IMR-90 (cell line): ENCODE measurements at regions not wholly inside any gene's neighbourhood (a gene's known extent, or its start where the extent isn't known, plus 50 kb on each side); places are given as distances from the start of the nearest gene placed in this dataset.

Experiments used
- ATAC-seq: fragments of 200-7000 bp; cut with Tn5 transposase; 2 replicates; pipeline ENCODE4 v1.9.1; 2020; ENCODE audit warnings: low read depth, mild to moderate bottlenecking, moderate library complexity
- BruUV-seq: library from RNA; stranded (reverse); fragments of 400-500 nt; replicated peaks from 2 replicates; lab custom pipeline; 2021; lab: Mats Ljungman, UMichigan
- CTCF ChIA-PET: fragments of 300-600 bp; formaldehyde crosslinking; extraction: SDS; loops from one replicate; lab custom pipeline; 2021; ENCODE audit warnings: antibody characterized with exemption; lab: Yijun Ruan, JAX
- POLR2A ChIA-PET: fragments of 300-600 bp; sonication (Branson Sonifier 250); formaldehyde crosslinking; loops from one replicate; lab custom pipeline; 2022; ENCODE audit warnings: antibody characterized with exemption; ENCODE audit not compliant: unreplicated experiment; lab: Charles Lee
- DNase-seq: peaks from one replicate; pipeline ENCODE4 v3.0.0; 2013
- H2AFZ ChIP-seq: replicated peaks from 2 replicates; pipeline ENCODE3; 2013; ENCODE audit warnings: low read length, mild to moderate bottlenecking; ENCODE audit not compliant: poor library complexity
- H2AK5ac ChIP-seq: 2 replicates; pipeline ENCODE4 v1.6.1; 2013; ENCODE audit warnings: low read depth, low read length, inconsistent platforms
- H2AK9ac ChIP-seq: replicated peaks from 2 replicates; pipeline ENCODE3; 2013; ENCODE audit warnings: mild to moderate bottlenecking, low read depth, low read length, moderate library complexity; ENCODE audit not compliant: poor library complexity
- H2BK120ac ChIP-seq: 2 replicates; pipeline ENCODE4 v1.6.1; 2013; ENCODE audit warnings: low read depth, low read length, inconsistent platforms
- H2BK15ac ChIP-seq: 3 replicates; pipeline ENCODE4 v1.6.1; 2013; ENCODE audit warnings: low read depth, low read length, inconsistent platforms
- H2BK20ac ChIP-seq: 2 replicates; pipeline ENCODE4 v1.6.1; 2013; ENCODE audit warnings: low read depth, mild to moderate bottlenecking, inconsistent platforms, low read length, moderate library complexity
- H2BK5ac ChIP-seq: 2 replicates; pipeline ENCODE4 v1.6.1; 2013; ENCODE audit warnings: mild to moderate bottlenecking, low read depth, low read length, inconsistent platforms; ENCODE audit not compliant: poor library complexity, severe bottlenecking
- H3K14ac ChIP-seq: replicated peaks from 2 replicates; pipeline ENCODE4 v1.6.1; 2013; ENCODE audit warnings: low read depth, low read length, inconsistent platforms
- H3K18ac ChIP-seq: 2 replicates; pipeline ENCODE4 v1.6.1; 2013; ENCODE audit warnings: low read depth, low read length, control low read depth
- H3K23ac ChIP-seq: 2 replicates; pipeline ENCODE4 v1.6.1; 2013; ENCODE audit warnings: low read depth, low read length, inconsistent platforms
- H3K27ac ChIP-seq: 2 replicates; pipeline ENCODE4 v1.5.1; 2013; ENCODE audit warnings: mild to moderate bottlenecking, control low read depth, low read length; ENCODE audit not compliant: insufficient read depth
- H3K27me3 ChIP-seq: 2 replicates; pipeline ENCODE4 v1.6.1; 2013; ENCODE audit warnings: low read length; ENCODE audit not compliant: control insufficient read depth, insufficient read depth
- H3K36me3 ChIP-seq: 2 replicates; pipeline ENCODE4 v1.6.1; 2013; ENCODE audit warnings: low read length, mixed read lengths; ENCODE audit not compliant: control insufficient read depth, insufficient read depth
- H3K4ac ChIP-seq: 2 replicates; pipeline ENCODE4 v1.6.1; 2013; ENCODE audit warnings: low read depth, low read length, inconsistent platforms
- H3K4me1 ChIP-seq: 2 replicates; pipeline ENCODE4 v1.6.1; 2013; ENCODE audit warnings: low read length, mixed read lengths; ENCODE audit not compliant: control insufficient read depth, insufficient read depth
- H3K4me2 ChIP-seq: 2 replicates; pipeline ENCODE4 v1.6.1; 2013; ENCODE audit warnings: low read depth, mild to moderate bottlenecking, control low read depth, low read length, moderate library complexity
- H3K4me3 ChIP-seq: 2 replicates; pipeline ENCODE4 v1.5.1; 2013; ENCODE audit warnings: low read depth, mild to moderate bottlenecking, control low read depth, low read length, moderate library complexity; ENCODE audit not compliant: insufficient read depth
- H3K56ac ChIP-seq: 2 replicates; pipeline ENCODE4 v1.6.1; 2013; ENCODE audit warnings: low read length, inconsistent platforms; ENCODE audit not compliant: insufficient read depth; ENCODE audit errors: extremely low read depth
- H3K79me1 ChIP-seq, 2 experiments: 2 replicates each; pipeline ENCODE4 v1.6.1; 2013; ENCODE audit warnings: low read length in 2 of 2, inconsistent platforms in 1 of 2, low read depth in 1 of 2
- H3K9ac ChIP-seq: 2 replicates; pipeline ENCODE4 v1.6.1; 2013; ENCODE audit warnings: low read depth, low read length, control low read depth
- H3K9me1 ChIP-seq: 2 replicates; pipeline ENCODE4 v1.6.1; 2013; ENCODE audit warnings: low read length, inconsistent platforms; ENCODE audit not compliant: insufficient read depth
- H3K9me3 ChIP-seq: 2 replicates; pipeline ENCODE4 v1.6.1; 2013; ENCODE audit warnings: low read length; ENCODE audit not compliant: control insufficient read depth, insufficient read depth
- H4K20me1 ChIP-seq: 2 replicates; pipeline ENCODE4 v1.6.1; 2013; ENCODE audit warnings: low read length, inconsistent platforms; ENCODE audit not compliant: insufficient read depth
- H4K5ac ChIP-seq: 2 replicates; pipeline ENCODE4 v1.6.1; 2013; ENCODE audit warnings: mild to moderate bottlenecking, low read depth, low read length, control low read depth
- H4K8ac ChIP-seq, 2 experiments: 2 replicates each; pipeline ENCODE4 v1.6.1; 2013; ENCODE audit warnings: low read depth in 2 of 2, low read length in 2 of 2, control low read depth in 1 of 2, inconsistent platforms in 1 of 2
- H4K91ac ChIP-seq: 2 replicates; pipeline ENCODE4 v1.6.1; 2013; ENCODE audit warnings: low read depth, low read length, inconsistent platforms; ENCODE audit not compliant: insufficient read depth
- BHLHE40 ChIP-seq: fragments of 150-350 bp; IDR thresholded peaks from 2 replicates; pipeline ENCODE4 v1.6.1; 2016; ENCODE audit warnings: mild to moderate bottlenecking, low read depth, low read length
- CEBPB ChIP-seq: IDR thresholded peaks from 2 replicates; pipeline ENCODE4 v1.6.1; 2012; ENCODE audit warnings: low read depth, low read length, improper control_type of control experiment
- CHD1 ChIP-seq: IDR thresholded peaks from 2 replicates; pipeline ENCODE4 v1.6.1; 2012; ENCODE audit warnings: low read depth, low read length, improper control_type of control experiment
- ELK1 ChIP-seq: fragments of 150-350 bp; IDR thresholded peaks from 2 replicates; pipeline ENCODE4 v1.6.1; 2016; ENCODE audit warnings: low read depth, mild to moderate bottlenecking, low read length, moderate library complexity, borderline replicate concordance
- FOS ChIP-seq: fragments of 150-350 bp; IDR thresholded peaks from 2 replicates; pipeline ENCODE4 v1.6.1; 2016; ENCODE audit warnings: low read depth, low read length
- MAZ ChIP-seq: IDR thresholded peaks from 2 replicates; pipeline ENCODE4 v1.6.1; 2012; ENCODE audit warnings: low read depth, mild to moderate bottlenecking, low read length, improper control_type of control experiment, moderate library complexity, borderline replicate concordance
- MXI1 ChIP-seq: IDR thresholded peaks from 2 replicates; pipeline ENCODE4 v1.6.1; 2012; ENCODE audit warnings: low read depth, mild to moderate bottlenecking, low read length, moderate library complexity, borderline replicate concordance
- NFE2L2 ChIP-seq: fragments of 150-350 bp; IDR thresholded peaks from 2 replicates; pipeline ENCODE4 v1.6.1; 2016; ENCODE audit warnings: low read depth, mild to moderate bottlenecking, low read length
- POLR2A ChIP-seq: IDR thresholded peaks from 2 replicates; pipeline ENCODE4 v1.6.1; 2012; ENCODE audit warnings: mild to moderate bottlenecking, low read depth, low read length
- RAD21 ChIP-seq: IDR thresholded peaks from 2 replicates; pipeline ENCODE4 v1.6.1; 2012; ENCODE audit warnings: low read length, improper control_type of control experiment
- RCOR1 ChIP-seq: IDR thresholded peaks from 2 replicates; pipeline ENCODE4 v1.6.1; 2012; ENCODE audit warnings: mild to moderate bottlenecking, low read length, improper control_type of control experiment; ENCODE audit not compliant: insufficient replicate concordance
- RFX5 ChIP-seq: IDR thresholded peaks from 2 replicates; pipeline ENCODE4 v1.8.0; 2012; ENCODE audit warnings: low read depth, mild to moderate bottlenecking, low read length, moderate library complexity
- SMC3 ChIP-seq: fragments of 150-350 bp; IDR thresholded peaks from 2 replicates; pipeline ENCODE4 v1.6.1; 2016; ENCODE audit warnings: low read depth, mild to moderate bottlenecking, antibody characterized with exemption, low read length, moderate library complexity
- USF2 ChIP-seq: fragments of 150-350 bp; IDR thresholded peaks from 2 replicates; pipeline ENCODE4 v1.6.1; 2017; ENCODE audit warnings: mild to moderate bottlenecking, antibody characterized with exemption, low read length, low read depth
- WGBS, 2 experiments: methylation state at CpG; one replicate each; pipeline versions ENCODE4 v1.1.5 to v1.1.7; 2013; ENCODE audit warnings: missing lambda C conversion rate in 2 of 2; ENCODE audit not compliant: insufficient read length in 1 of 2; ENCODE audit errors: extremely low coverage in 2 of 2; 5-methylcytosine and 5-hydroxymethylcytosine counted together
- dilution Hi-C: fragments of 300-500 bp; cut with HindIII; formaldehyde crosslinking; loops from one replicate; pipeline ENCODE4 v1.14.3; 2018; ENCODE audit warnings: low sequenced_read_pairs; ENCODE audit not compliant: unreplicated experiment
- in situ Hi-C: fragments of 300-500 bp; cut with MboI; formaldehyde crosslinking; loops from 3 replicates; pipeline ENCODE4 v1.14.3; 2019; ENCODE audit warnings: low sequenced_read_pairs, inconsistent platforms, mixed read lengths
- intact Hi-C: fragments of 100-400 bp; cut with micrococcal nuclease; formaldehyde crosslinking; loops from 2 replicates; pipeline ENCODE4 v1.10.0; 2022
- TF ChIP-seq, protein P1 (sequence below): conservative IDR thresholded peaks from 2 replicates; pipeline ENCODE4 v1.5.1; 2012; ENCODE audit warnings: mild to moderate bottlenecking, low read depth, low read length, improper control_type of control experiment

- ChIA-PET CTCF (interaction anchor here (1.0 kb wide), 1 partner anchor 240 kb away, joined by 3 read pairs; the partner anchor contains the start of gene SNX18), POLR2A (no interaction called here)
- no peak overlapping the region; the same call in 1 of the 2 replicates for H3K4me2 ChIP-seq
- H3K14ac ChIP-seq, result peak overlapping the region; percentile 96
- peak overlapping the region; percentile 86 for H2BK20ac ChIP-seq
- peak overlapping the region; percentile 88 for H2AK5ac ChIP-seq
- peak overlapping the region; percentile 98 for H3K4ac ChIP-seq
- ATAC-seq (no peak), DNase-seq (peak; percentile 36)
- peaks cover 28% of the 10 kb centered on the region for H3K9me1 ChIP-seq
- peak overlapping the region; percentile 99 for H2BK120ac ChIP-seq
- H4K5ac ChIP-seq, result peak overlapping the region; percentile 90
- no peaks in the 10 kb centered on the region for H3K36me3 ChIP-seq
- peak overlapping the region; percentile 91 for H3K18ac ChIP-seq
- peak overlapping the region; percentile 36 for H3K56ac ChIP-seq
- no peak overlapping the region for H3K4me3 ChIP-seq
- H4K20me1 ChIP-seq, result no peaks in the 10 kb centered on the region
- peak overlapping the region; percentile 44 for H2AK9ac ChIP-seq
- in situ Hi-C loops (loop anchor here (5.0 kb wide), 1 partner anchor 85 kb away; no protein-coding TSS in a partner anchor), dilution Hi-C loops (no loop called here), intact Hi-C loops (loop anchor here (5.0 kb wide), 2 partner anchors 45 to 55 kb away; no protein-coding TSS in a partner anchor)
- H4K91ac ChIP-seq, result peak overlapping the region; percentile 76
- H2BK5ac ChIP-seq, result peak overlapping the region; percentile 80
- no peaks in the 10 kb centered on the region for H3K9me3 ChIP-seq
- peak overlapping the region; percentile 64 to 94; a peak in 3 of 4 replicates for H4K8ac ChIP-seq
- H2AFZ ChIP-seq, result peak overlapping the region; percentile 28
- no peaks in the 10 kb centered on the region for H3K27me3 ChIP-seq
- H3K79me1 ChIP-seq, result peaks cover 0 to 42% of the 10 kb centered on the region in 2 experiments; a peak in 2 of 4 replicates
- 0 out of 2 replicates have a peak overlapping the region, but pooled peaks have one; percentile 13 for H3K9ac ChIP-seq
- peak overlapping the region; percentile 59 for H3K27ac ChIP-seq
- H3K4me1 ChIP-seq, result peaks cover 38% of the 10 kb centered on the region
- peak overlapping the region; percentile 94 for H3K23ac ChIP-seq
- BruUV-seq, result no TSS peak
- no CpG with 5 or more reads among the region's 1 CpG for WGBS, 2 experiments
- H2BK15ac ChIP-seq, result peak overlapping the region; percentile 73
- no peak for TF ChIP-seq SMC3
- TF ChIP-seq ELK1, result no peak
- TF ChIP-seq MAZ, result no peak
- no peak for TF ChIP-seq CHD1
- no peak for TF ChIP-seq RCOR1
- TF ChIP-seq USF2, result no peak
- TF ChIP-seq RFX5, result no peak
- no peak for TF ChIP-seq POLR2A
- no peak for TF ChIP-seq CEBPB
- TF ChIP-seq, protein P1, sequence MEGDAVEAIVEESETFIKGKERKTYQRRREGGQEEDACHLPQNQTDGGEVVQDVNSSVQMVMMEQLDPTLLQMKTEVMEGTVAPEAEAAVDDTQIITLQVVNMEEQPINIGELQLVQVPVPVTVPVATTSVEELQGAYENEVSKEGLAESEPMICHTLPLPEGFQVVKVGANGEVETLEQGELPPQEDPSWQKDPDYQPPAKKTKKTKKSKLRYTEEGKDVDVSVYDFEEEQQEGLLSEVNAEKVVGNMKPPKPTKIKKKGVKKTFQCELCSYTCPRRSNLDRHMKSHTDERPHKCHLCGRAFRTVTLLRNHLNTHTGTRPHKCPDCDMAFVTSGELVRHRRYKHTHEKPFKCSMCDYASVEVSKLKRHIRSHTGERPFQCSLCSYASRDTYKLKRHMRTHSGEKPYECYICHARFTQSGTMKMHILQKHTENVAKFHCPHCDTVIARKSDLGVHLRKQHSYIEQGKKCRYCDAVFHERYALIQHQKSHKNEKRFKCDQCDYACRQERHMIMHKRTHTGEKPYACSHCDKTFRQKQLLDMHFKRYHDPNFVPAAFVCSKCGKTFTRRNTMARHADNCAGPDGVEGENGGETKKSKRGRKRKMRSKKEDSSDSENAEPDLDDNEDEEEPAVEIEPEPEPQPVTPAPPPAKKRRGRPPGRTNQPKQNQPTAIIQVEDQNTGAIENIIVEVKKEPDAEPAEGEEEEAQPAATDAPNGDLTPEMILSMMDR, result no peak
- no peak for TF ChIP-seq NFE2L2
- TF ChIP-seq RAD21, result no peak
- no peak for TF ChIP-seq MXI1
- TF ChIP-seq FOS, result no peak
- TF ChIP-seq BHLHE40, result no peak
Observed at GRCh38 chr5:54756796-54757402, 228.5 kb downstream of the ESM1 start.
